ENCODE measurements at regions not wholly inside any gene's neighbourhood (a gene's known extent, or its start where the extent isn't known, plus 50 kb on each side); places are given as distances from the start of the nearest gene placed in this dataset.

DNA sequence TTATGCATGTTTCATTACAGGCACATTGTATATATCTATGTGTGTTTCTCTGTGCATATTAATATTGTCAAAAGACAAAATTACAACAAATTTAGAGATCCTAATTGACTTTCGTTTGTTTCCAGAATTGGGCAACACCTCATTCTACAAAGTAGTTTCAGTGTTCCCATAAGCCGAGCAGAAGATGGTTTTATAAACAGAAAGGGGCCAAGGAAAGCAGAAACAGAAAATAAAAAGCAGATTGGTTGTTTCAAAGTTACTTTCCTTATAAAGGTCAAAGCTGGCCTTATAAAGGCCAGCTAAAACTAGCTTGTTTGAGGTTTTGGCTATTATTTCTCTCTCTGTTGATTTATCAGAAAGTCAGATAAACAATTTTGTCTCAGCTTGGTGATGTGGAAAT lies 116.2 kb upstream of the FGGY start:
- Histone ChIP-seq H3K4me2 (ENCODE audit: control insufficient read depth, extremely low read depth, insufficient read depth, low read depth, low read length) (no peak overlapping the region), H3K4me3 (ENCODE audit: control insufficient read depth in 2 of 3, extremely low read depth in 1 of 3, insufficient read depth in 2 of 3, low read depth in 1 of 3, low read length in 3 of 3) (no peak overlapping the region), H2AFZ (ENCODE audit: control insufficient read depth, low read length) (no peak overlapping the region), H3K79me2 (ENCODE audit: control insufficient read depth, insufficient read depth, low read length) (no peaks in the 10 kb centered on the region), H4K20me1 (ENCODE audit: control insufficient read depth, extremely low read depth, insufficient read depth, low read length) (no peaks in the 10 kb centered on the region), H3K9me3 (ENCODE audit: control insufficient read depth, low read depth, low read length) (no peaks in the 10 kb centered on the region), H3K9ac (ENCODE audit: control insufficient read depth, extremely low read depth, insufficient read depth, low read length) (no peak overlapping the region), H3K36me3 (ENCODE audit: control insufficient read depth in 2 of 2, extremely low read depth in 1 of 2, insufficient read depth in 2 of 2, low read length in 2 of 2) (no peaks in the 10 kb centered on the region), H3K9me1 (ENCODE audit: control insufficient read depth, extremely low read depth, insufficient read depth, low read length) (no peaks in the 10 kb centered on the region), H3K27ac (ENCODE audit: control insufficient read depth, insufficient read depth, low read length) (no peak overlapping the region), H3K27me3 (ENCODE audit: control insufficient read depth, extremely low read depth, insufficient read depth, low read length) (no peaks in the 10 kb centered on the region), H3K4me1 (ENCODE audit: control insufficient read depth, extremely low read depth, insufficient read depth, low read length) (peaks cover 4% of the 10 kb centered on the region)
- DNase-seq (ENCODE audit: low read depth, low spot score) (no peak), FAIRE-seq (no peak)
- TF ChIP-seq, protein P1, sequence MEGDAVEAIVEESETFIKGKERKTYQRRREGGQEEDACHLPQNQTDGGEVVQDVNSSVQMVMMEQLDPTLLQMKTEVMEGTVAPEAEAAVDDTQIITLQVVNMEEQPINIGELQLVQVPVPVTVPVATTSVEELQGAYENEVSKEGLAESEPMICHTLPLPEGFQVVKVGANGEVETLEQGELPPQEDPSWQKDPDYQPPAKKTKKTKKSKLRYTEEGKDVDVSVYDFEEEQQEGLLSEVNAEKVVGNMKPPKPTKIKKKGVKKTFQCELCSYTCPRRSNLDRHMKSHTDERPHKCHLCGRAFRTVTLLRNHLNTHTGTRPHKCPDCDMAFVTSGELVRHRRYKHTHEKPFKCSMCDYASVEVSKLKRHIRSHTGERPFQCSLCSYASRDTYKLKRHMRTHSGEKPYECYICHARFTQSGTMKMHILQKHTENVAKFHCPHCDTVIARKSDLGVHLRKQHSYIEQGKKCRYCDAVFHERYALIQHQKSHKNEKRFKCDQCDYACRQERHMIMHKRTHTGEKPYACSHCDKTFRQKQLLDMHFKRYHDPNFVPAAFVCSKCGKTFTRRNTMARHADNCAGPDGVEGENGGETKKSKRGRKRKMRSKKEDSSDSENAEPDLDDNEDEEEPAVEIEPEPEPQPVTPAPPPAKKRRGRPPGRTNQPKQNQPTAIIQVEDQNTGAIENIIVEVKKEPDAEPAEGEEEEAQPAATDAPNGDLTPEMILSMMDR (optimal IDR thresholded peaks at IDR 0.05 in 1 of 3, IDR thresholded peaks at IDR 0.05 in 1 of 3, conservative IDR thresholded peaks at IDR 0.05 in 1 of 3; ENCODE audit: extremely low read depth in 1 of 3, insufficient read depth in 2 of 3, low read length in 3 of 3), result no peak
- no peak for TF ChIP-seq EZH2 (IDR thresholded peaks at IDR 0.05; ENCODE audit: low read length)
- dilution Hi-C loops (cut with MboI; ENCODE audit: extremely low pct_ligation_motif_present, low sequenced_read_pairs), result no loop called here

DNA sequence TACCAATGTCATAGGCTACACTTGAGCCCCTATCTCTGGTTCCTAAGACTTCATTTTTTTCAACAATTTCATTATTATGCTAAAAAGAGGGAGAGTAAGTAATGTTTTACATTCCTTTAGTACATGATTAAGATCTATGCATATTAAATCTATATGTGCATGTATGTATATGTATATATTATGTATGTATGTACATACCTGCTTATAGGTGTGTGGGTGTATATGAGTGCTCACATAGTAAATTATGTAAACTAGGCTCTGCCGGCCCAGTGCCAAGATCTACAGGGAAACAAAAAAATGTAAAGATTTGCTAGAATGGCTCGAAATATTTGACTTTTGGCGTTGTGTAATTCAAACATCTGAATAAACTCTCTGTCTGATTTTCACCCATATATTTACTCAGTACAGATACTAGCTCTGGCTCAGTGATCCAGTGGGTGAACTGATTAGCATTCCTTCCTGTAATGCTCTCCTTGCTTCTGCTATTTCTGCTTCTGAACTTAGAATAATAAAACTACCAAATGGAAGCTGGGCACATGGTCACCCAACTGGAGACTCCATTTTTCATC lies 113.1 kb upstream of the FGGY start:
- no peak overlapping the region for H3K4me2 ChIP-seq (ENCODE audit: control insufficient read depth, extremely low read depth, insufficient read depth, low read depth, low read length)
- no peaks in the 10 kb centered on the region for H3K27me3 ChIP-seq (ENCODE audit: control insufficient read depth, extremely low read depth, insufficient read depth, low read length)
- FAIRE-seq (no peak), DNase-seq (ENCODE audit: low read depth, low spot score) (no peak)
- no peaks in the 10 kb centered on the region for H4K20me1 ChIP-seq (ENCODE audit: control insufficient read depth, extremely low read depth, insufficient read depth, low read length)
- H3K36me3 ChIP-seq (ENCODE audit: control insufficient read depth in 2 of 2, extremely low read depth in 1 of 2, insufficient read depth in 2 of 2, low read length in 2 of 2), result no peaks in the 10 kb centered on the region
- no peak for TF ChIP-seq EZH2 (IDR thresholded peaks at IDR 0.05; ENCODE audit: low read length)
- TF ChIP-seq, protein P1 (optimal IDR thresholded peaks at IDR 0.05 in 1 of 3, IDR thresholded peaks at IDR 0.05 in 1 of 3, conservative IDR thresholded peaks at IDR 0.05 in 1 of 3; ENCODE audit: extremely low read depth in 1 of 3, insufficient read depth in 2 of 3, low read length in 3 of 3), result no peak
- H3K9me1 ChIP-seq (ENCODE audit: control insufficient read depth, extremely low read depth, insufficient read depth, low read length), result no peaks in the 10 kb centered on the region
- H3K4me3 ChIP-seq (ENCODE audit: control insufficient read depth in 2 of 3, extremely low read depth in 1 of 3, insufficient read depth in 2 of 3, low read depth in 1 of 3, low read length in 3 of 3), result no peak overlapping the region
- no peaks in the 10 kb centered on the region for H3K4me1 ChIP-seq (ENCODE audit: control insufficient read depth, extremely low read depth, insufficient read depth, low read length)
- H3K9ac ChIP-seq (ENCODE audit: control insufficient read depth, extremely low read depth, insufficient read depth, low read length), result no peak overlapping the region
- no peaks in the 10 kb centered on the region for H3K79me2 ChIP-seq (ENCODE audit: control insufficient read depth, insufficient read depth, low read length)
- dilution Hi-C loops (cut with MboI; ENCODE audit: extremely low pct_ligation_motif_present, low sequenced_read_pairs), result no loop called here
- H3K27ac ChIP-seq (ENCODE audit: control insufficient read depth, insufficient read depth, low read length), result no peak overlapping the region
- no peaks in the 10 kb centered on the region for H3K9me3 ChIP-seq (ENCODE audit: control insufficient read depth, low read depth, low read length)
- no peak overlapping the region for H2AFZ ChIP-seq (ENCODE audit: control insufficient read depth, low read length)
